HG02763 (cell line): ENCODE measurements at regions not wholly inside any gene's neighbourhood (a gene's known extent, or its start where the extent isn't known, plus 50 kb on each side); places are given as distances from the start of the nearest gene placed in this dataset.
A peak's percentile ranks its signal among the peaks of the same experiment; 100 is the strongest.
"Not testable (repeated sequence)": the region's sequence is repeated elsewhere in the genome, so short reads cannot be mapped to it uniquely, and the experiment has no call there.

Experiments used
- ATAC-seq: cut with Tn5 transposase; IDR thresholded peaks from one replicate; pipeline ENCODE4 v1.9.1; 2021; ENCODE audit warnings: mild to moderate bottlenecking, moderate library complexity; ENCODE audit not compliant: unreplicated experiment

DNA sequence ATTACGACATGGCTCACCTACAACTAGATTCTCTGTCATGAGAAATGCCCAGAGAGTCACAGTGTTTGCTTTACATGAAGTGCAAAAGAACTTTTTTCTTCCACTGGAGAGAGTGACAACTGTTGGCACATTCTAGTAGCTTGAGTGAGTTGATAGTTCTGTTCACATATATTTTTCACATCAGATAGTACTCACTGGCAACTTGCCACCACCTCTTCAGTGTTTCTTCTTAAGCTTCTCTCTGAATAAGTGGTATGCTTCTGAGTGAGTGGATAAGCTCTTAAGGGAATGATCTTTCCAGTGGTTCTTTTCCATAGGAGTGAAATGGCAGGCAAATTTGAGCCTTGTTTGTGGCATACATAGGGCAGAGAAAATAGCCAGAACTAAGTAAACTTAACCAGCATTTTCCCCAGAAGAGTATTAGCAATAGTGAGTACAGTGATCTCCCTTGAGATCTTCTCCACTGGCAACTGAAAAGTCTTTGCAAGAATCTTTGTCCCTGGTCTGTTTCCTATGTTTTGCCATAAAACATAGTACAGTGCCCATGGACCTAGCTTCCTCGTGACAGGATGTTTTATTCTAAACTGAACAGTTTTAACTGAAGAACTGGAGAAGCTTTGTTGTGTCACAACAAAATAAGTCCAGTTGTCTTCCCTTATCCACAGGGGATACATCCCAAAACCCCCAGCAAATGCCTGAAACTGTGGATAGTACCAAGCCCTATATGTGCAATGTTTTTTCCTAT is 125.4 kb upstream of the CDK13 start:
- no peak for ATAC-seq

DNA sequence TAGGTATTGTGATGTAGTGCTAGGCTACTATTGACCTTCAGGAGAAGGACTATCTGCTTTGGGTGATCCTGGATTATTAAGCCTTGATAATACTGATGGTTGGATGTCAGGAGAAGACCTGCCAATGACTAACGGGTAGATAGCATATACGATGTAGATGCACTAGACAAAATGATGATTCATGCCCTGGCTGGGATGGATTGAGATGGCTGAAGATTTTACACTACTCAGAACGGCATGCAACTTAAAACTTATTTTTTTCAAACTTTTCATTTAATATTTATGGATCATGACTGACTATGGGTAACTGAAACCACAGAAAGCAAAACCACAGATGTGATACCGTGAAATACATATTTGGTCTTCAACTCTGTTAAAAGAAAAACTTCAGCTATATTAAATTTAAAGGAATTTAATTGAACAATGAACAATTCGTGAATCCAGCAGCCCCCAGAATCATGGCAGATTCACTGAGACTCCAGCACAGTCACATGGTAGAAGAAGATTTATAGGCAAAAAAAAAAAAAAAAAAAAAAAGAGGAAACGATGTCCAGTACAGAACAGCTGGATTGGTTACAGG is 124.6 kb upstream of the CDK13 start:
- no peak for ATAC-seq

DNA sequence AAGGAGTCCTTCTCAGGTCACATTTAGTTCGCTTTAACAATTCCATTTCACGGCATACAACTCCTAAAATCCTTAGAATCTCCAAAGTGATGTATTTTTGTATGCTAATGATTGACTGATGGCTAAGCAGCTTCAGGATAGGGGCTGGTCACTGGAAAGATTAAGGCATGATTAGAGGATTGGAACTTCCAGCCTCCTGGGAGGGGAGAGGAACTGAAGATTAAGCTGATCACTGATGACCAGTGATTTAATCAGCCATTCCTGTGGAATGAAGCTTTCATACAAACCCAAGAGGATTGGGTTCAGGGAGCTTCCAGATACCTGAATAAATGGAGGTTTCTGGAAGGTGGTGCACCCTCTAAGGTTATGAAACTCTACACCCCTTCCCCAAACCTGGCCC is 123.9 kb upstream of the CDK13 start:
- no peak for ATAC-seq

- no peak for ATAC-seq
These were observed 122.5 kb upstream of the CDK13 start for GRCh38 chr7:39827571-39827970.

- ATAC-seq, result no peak
These were observed 121.0 kb upstream of the CDK13 start for GRCh38 chr7:39829028-39829427.

- ATAC-seq, result no peak
These were observed 117.5 kb upstream of the CDK13 start for GRCh38 chr7:39832519-39833085.

GRCh38 chr7:39833180-39833799 is 116.8 kb upstream of the CDK13 start:
- peak; percentile 58 for ATAC-seq

DNA sequence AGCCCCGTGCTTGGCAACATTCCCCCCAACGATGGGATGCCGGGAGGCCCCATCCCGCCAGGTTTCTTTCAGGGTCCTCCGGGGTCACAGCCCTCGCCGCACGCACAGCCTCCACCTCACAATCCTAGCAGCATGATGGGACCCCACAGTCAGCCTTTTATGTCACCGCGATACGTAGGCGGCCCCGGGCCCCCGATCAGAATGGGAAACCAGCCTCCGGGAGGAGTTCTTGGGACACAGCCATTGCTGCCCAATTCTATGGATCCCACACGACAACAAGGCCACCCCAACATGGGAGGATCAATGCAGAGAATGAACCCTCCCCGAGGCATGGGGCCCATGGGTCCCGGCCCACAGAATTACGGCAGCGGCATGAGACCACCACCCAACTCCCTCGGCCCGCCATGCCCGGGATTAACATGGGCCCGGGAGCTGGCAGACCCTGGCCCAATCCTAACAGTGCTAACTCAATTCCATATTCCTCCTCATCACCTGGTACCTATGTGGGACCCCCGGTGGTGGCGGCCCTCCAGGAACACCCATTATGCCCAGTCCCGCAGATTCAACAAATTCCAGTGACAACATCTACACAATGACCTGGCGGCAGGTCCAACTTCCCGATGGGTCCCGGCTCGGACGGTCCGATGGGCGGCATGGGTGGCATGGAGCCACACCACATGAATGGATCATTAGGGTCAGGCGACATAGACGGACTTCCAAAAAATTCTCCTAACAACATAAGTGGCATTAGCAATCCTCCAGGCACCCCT is 116.0 kb upstream of the CDK13 start:
- not testable (repeated sequence) for ATAC-seq

- no peak for ATAC-seq
These were observed 111.7 kb upstream of the CDK13 start for GRCh38 chr7:39838326-39838725.

DNA sequence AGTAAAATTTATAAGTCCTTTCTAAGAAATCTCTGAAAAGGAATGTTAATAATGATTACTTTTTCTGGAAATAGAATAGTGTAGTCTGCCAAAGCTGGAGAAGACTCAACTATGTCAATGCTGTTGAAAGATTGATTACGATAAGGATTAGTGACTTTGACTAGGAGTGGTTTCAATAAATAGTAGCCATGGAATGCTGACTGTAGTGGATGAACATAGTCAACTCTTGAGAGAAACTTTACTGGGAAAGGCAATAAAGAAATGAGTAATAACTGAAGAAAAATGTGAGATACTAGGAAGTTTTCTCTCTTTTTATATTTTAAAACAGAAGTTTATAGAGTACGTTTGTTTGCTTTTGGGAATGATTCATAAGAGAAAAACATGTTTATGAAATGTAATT is 105.0 kb upstream of the CDK13 start:
- no peak for ATAC-seq

- ATAC-seq, result no peak
These were observed 102.8 kb upstream of the CDK13 start for GRCh38 chr7:39847227-39847626.

- ATAC-seq, result no peak
These were observed 98.5 kb upstream of the CDK13 start for GRCh38 chr7:39851466-39852045.

DNA sequence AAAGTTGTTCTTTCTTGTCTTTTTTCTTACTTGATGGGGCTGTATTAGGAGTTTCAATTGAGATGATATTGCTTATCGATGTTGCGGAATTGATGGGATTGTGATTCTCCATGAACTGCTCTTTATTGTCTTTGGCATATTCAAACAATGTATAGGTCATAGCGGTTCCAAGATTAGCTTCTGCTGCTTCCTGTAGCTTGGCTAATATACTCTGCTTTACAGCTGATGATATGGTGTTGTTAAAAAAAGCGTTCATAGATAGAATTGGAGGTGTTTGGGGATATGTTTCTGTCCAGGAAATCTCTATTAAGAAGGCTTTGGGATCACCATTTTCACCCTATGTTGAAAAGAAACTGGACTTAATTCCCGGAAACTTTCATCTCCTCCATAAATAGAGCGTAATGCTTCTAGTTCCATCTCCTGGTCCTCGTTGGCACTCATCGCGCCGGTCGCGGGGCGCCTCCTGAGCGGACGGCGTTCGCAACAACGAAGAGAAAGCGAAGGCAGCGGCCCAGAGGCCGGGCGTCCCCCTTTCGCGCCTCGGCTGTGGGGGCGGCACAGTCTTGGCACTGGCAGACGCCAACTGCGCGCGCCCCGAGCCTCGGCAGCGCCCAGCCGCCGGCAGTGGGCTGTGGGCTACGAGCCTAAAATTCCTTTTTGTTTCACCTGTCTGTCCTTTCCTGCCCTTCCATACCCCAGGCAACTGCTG is 95.3 kb upstream of the CDK13 start:
- ATAC-seq, result peak; percentile 83

DNA sequence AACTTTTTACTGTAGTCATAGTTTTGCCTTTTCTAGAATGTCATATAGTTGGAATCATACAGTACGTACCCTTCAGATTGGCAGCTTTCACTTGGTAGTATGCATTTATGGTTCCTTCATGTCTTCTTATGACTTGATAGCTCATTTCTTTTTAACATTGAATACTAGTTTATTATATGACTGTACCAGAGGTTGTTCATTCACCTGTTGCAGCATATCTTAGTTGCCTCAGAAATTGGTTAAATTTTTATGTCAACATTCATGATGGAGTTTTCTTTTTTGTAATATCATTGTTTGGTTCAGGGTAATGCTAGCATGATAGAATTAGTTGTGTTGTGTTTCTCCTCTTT is 94.8 kb upstream of the CDK13 start:
- ATAC-seq, result peak; percentile 10

GRCh38 chr7:39863675-39864322 is 86.3 kb upstream of the CDK13 start:
- ATAC-seq, result not testable (repeated sequence)

GRCh38 chr7:39869888-39870522 is 80.1 kb upstream of the CDK13 start:
- not testable (repeated sequence) for ATAC-seq

- not testable (repeated sequence) for ATAC-seq
These were observed 78.4 kb upstream of the CDK13 start for GRCh38 chr7:39871610-39872009.

DNA sequence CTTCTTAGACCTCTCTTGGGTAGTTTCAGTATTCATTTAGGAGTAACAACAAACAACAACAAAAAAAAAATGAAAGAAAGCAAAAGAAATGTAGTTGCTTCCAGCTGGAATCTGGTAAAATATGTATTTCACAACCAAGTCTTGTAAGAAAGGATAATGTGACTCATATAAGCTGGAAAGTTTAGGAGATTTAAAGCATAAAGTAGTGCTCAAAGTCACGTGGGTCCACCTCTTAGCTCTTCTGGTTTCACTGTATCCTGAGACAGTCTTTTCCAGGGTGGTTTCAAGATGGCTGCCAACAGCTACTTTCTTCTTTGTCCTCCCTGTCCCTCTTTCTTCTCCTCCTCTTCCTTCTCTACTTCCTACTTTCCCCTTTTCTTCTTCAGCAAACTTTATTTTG is 69.5 kb upstream of the CDK13 start:
- ATAC-seq, result no peak

DNA sequence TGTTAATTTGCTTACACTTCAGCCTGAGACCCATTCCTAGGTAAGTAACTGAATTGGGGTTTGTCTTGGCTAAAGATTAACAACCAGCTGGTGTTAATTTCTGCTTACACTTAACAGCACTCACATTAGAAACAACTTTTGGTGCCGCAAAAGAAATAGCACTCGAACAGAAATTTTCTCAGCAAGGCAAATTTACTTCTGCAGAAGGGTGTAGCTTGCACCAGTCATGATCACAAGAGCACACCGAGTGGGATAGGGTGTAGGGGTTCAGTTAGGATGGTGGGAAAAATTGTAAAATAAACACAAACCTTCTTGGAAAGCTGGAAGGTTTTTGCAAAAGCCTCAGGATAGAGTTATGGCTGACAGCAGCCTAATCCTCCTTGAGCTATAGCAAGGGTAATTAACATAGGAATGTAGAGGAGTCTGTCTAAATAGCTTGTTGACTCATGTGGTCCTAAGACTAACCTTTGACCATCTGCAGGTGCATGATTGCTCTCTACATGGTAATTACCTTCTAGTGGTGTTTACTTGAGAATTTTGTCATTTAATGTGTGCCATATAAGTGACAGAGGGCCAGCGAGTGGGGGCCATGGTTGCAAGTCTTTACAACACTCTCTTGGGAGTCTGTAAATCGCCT is 67.8 kb upstream of the CDK13 start:
- no peak for ATAC-seq
